Spinal cord (tissue), 9 donors: ENCODE measurements at regions not wholly inside any gene's neighbourhood (a gene's known extent, or its start where the extent isn't known, plus 50 kb on each side); places are given as distances from the start of the nearest gene placed in this dataset.

Source experiments
- DNase-seq, 6 donors: peaks; one replicate each; pipeline versions ENCODE4 v3.0.0 to v3.0.0-alpha.2; 2013 to 2015; ENCODE audit warnings: low spot score in 6 of 6, low read depth in 4 of 6
- H3K27ac ChIP-seq: one replicate; pipeline ENCODE4 v1.5.1; 2013; ENCODE audit warnings: low read depth, low read length, control low read depth
- H3K27me3 ChIP-seq: one replicate; pipeline ENCODE4 v1.6.1; 2013; ENCODE audit warnings: low read length; ENCODE audit not compliant: control insufficient read depth, insufficient read depth
- H3K36me3 ChIP-seq: one replicate; pipeline ENCODE4 v1.6.1; 2013; ENCODE audit warnings: low read length; ENCODE audit not compliant: control insufficient read depth, insufficient read depth
- H3K4me1 ChIP-seq: one replicate; pipeline ENCODE4 v1.6.1; 2013; ENCODE audit warnings: low read length; ENCODE audit not compliant: control insufficient read depth, insufficient read depth
- H3K4me3 ChIP-seq: one replicate; pipeline ENCODE4 v1.5.1; 2013; ENCODE audit warnings: low read depth, low read length, control low read depth
- H3K9me3 ChIP-seq: one replicate; pipeline ENCODE4 v1.6.1; 2013; ENCODE audit warnings: low read length; ENCODE audit not compliant: control insufficient read depth, insufficient read depth
- WGBS: methylation state at CpG from one replicate; pipeline ENCODE4 v1.1.5; 2013; ENCODE audit warnings: missing lambda C conversion rate; ENCODE audit not compliant: insufficient coverage; 5-methylcytosine and 5-hydroxymethylcytosine counted together
- donor health status: healthy.

GRCh38 chr15:31834654-31835053, 195.7 kb upstream of the CHRNA7 start:
- Histone ChIP-seq H3K4me3 (no peak overlapping the region), H3K9me3 (no peaks in the 10 kb centered on the region), H3K4me1 (no peaks in the 10 kb centered on the region), H3K27ac (no peak overlapping the region), H3K36me3 (no peaks in the 10 kb centered on the region), H3K27me3 (no peaks in the 10 kb centered on the region)
- no peak for DNase-seq
- 100% methylated on average over 1 of the region's 3 CpGs for WGBS

GRCh38 chr15:31839388-31839787, 190.9 kb upstream of the CHRNA7 start:
- H3K27ac ChIP-seq: no peak overlapping the region
- no peaks in the 10 kb centered on the region for H3K27me3 ChIP-seq
- H3K4me3 ChIP-seq: no peak overlapping the region
- no peaks in the 10 kb centered on the region for H3K9me3 ChIP-seq
- peaks cover 8% of the 10 kb centered on the region for H3K4me1 ChIP-seq
- no peaks in the 10 kb centered on the region for H3K36me3 ChIP-seq
- WGBS: no CpG with 5 or more reads among the region's 3 CpGs
- no peak for DNase-seq

GRCh38 chr15:31840849-31841476, 189.4 kb upstream of the CHRNA7 start:
- H3K27me3 ChIP-seq: no peaks in the 10 kb centered on the region
- H3K36me3 ChIP-seq: no peaks in the 10 kb centered on the region
- H3K9me3 ChIP-seq: no peaks in the 10 kb centered on the region
- no peak for DNase-seq
- WGBS: 91% methylated on average over 6 of the region's 9 CpGs
- H3K4me1 ChIP-seq: peaks cover 8% of the 10 kb centered on the region
- no peak overlapping the region for H3K4me3 ChIP-seq
- H3K27ac ChIP-seq: no peak overlapping the region

- no peaks in the 10 kb centered on the region for H3K36me3 ChIP-seq
- no peak for DNase-seq
- H3K27ac ChIP-seq: no peak overlapping the region
- no peaks in the 10 kb centered on the region for H3K9me3 ChIP-seq
- H3K4me3 ChIP-seq: no peak overlapping the region
- H3K27me3 ChIP-seq: no peaks in the 10 kb centered on the region
- peaks cover 8% of the 10 kb centered on the region for H3K4me1 ChIP-seq
- WGBS: 64% methylated on average over 6 of the region's 6 CpGs
Observed at GRCh38 chr15:31842532-31843195, 187.7 kb upstream of the CHRNA7 start.

GRCh38 chr15:31843426-31844055, 186.8 kb upstream of the CHRNA7 start:
- WGBS: 37% methylated on average over 5 of the region's 5 CpGs
- Histone ChIP-seq H3K9me3 (no peaks in the 10 kb centered on the region), H3K27ac (no peak overlapping the region), H3K27me3 (no peaks in the 10 kb centered on the region), H3K4me1 (peaks cover 8% of the 10 kb centered on the region), H3K4me3 (no peak overlapping the region), H3K36me3 (no peaks in the 10 kb centered on the region)
- peak in 1 of 6 donors; percentile 14 for DNase-seq

GRCh38 chr15:31845791-31846190, 184.5 kb upstream of the CHRNA7 start:
- no peak overlapping the region for H3K4me3 ChIP-seq
- H3K27me3 ChIP-seq: no peaks in the 10 kb centered on the region
- peaks cover 8% of the 10 kb centered on the region for H3K4me1 ChIP-seq
- H3K36me3 ChIP-seq: no peaks in the 10 kb centered on the region
- no peak overlapping the region for H3K27ac ChIP-seq
- WGBS: 88% methylated on average over 5 of the region's 5 CpGs
- H3K9me3 ChIP-seq: no peaks in the 10 kb centered on the region
- DNase-seq: no peak

GRCh38 chr15:31847961-31848360, 182.4 kb upstream of the CHRNA7 start:
- Histone ChIP-seq H3K4me3 (no peak overlapping the region), H3K4me1 (peaks cover 9% of the 10 kb centered on the region), H3K27ac (no peak overlapping the region), H3K27me3 (no peaks in the 10 kb centered on the region), H3K9me3 (no peaks in the 10 kb centered on the region), H3K36me3 (no peaks in the 10 kb centered on the region)
- no peak for DNase-seq
- 80% methylated on average over 4 of the region's 5 CpGs for WGBS

GRCh38 chr15:31848621-31849020, 181.7 kb upstream of the CHRNA7 start:
- Histone ChIP-seq H3K27ac (no peak overlapping the region), H3K9me3 (no peaks in the 10 kb centered on the region), H3K4me1 (peaks cover 12% of the 10 kb centered on the region), H3K27me3 (no peaks in the 10 kb centered on the region), H3K4me3 (no peak overlapping the region), H3K36me3 (no peaks in the 10 kb centered on the region)
- no CpG with 5 or more reads among the region's 1 CpG for WGBS
- DNase-seq: no peak

GRCh38 chr15:31852933-31853799, 177.1 kb upstream of the CHRNA7 start:
- Histone ChIP-seq H3K27me3 (no peaks in the 10 kb centered on the region), H3K9me3 (peaks cover 3% of the 10 kb centered on the region), H3K4me1 (peaks cover 8% of the 10 kb centered on the region), H3K4me3 (no peak overlapping the region), H3K36me3 (no peaks in the 10 kb centered on the region), H3K27ac (no peak overlapping the region)
- 11% methylated on average over 3 of the region's 6 CpGs for WGBS
- DNase-seq: peak in 1 of 6 donors; percentile 16
